H1 (cell line): ENCODE measurements at regions not wholly inside any gene's neighbourhood (a gene's known extent, or its start where the extent isn't known, plus 50 kb on each side); places are given as distances from the start of the nearest gene placed in this dataset.

Experiments used
- CTCF ChIA-PET: fragments of 300-600 bp; sonication (Branson Sonifier 250); formaldehyde crosslinking; loops from one replicate; lab custom pipeline; 2021; ENCODE audit not compliant: partially characterized antibody; lab: Charles Lee
- POLR2A ChIA-PET: fragments of 300-600 bp; sonication (Branson Sonifier 250); formaldehyde crosslinking; loops from one replicate; lab custom pipeline; 2021; ENCODE audit warnings: inconsistent platforms; ENCODE audit not compliant: partially characterized antibody; lab: Charles Lee
- DNase-seq, 2 experiments: peaks; one replicate each; pipeline versions ENCODE4 v3.0.0 to v3.0.0-alpha.2; 2010 to 2022; ENCODE audit warnings: low spot score in 2 of 2, low read depth in 1 of 2, mixed read lengths in 1 of 2
- FAIRE-seq: peaks from 2 replicates; lab custom pipeline; 2011; peaks lifted over from hg19 to GRCh38; lab: Jason Lieb, UNC
- H2AFZ ChIP-seq: 2 replicates; pipeline ENCODE4 v1.8.1; 2012; ENCODE audit warnings: low read length, inconsistent platforms
- H2AK5ac ChIP-seq: 2 replicates; pipeline ENCODE4 v1.6.1; 2013; ENCODE audit warnings: low read depth, low read length
- H2BK120ac ChIP-seq: replicated peaks from 2 replicates; pipeline ENCODE3; 2013; ENCODE audit warnings: low read depth, low read length, inconsistent platforms
- H2BK12ac ChIP-seq: 2 replicates; pipeline ENCODE4 v1.6.1; 2013; ENCODE audit warnings: low read depth, low read length
- H2BK15ac ChIP-seq: 2 replicates; pipeline ENCODE4 v1.6.1; 2013; ENCODE audit warnings: low read length
- H2BK20ac ChIP-seq: 2 replicates; pipeline ENCODE4 v1.6.1; 2013; ENCODE audit warnings: low read length
- H2BK5ac ChIP-seq: 2 replicates; pipeline ENCODE4 v1.6.1; 2013; ENCODE audit warnings: low read depth, low read length
- H3K14ac ChIP-seq: 2 replicates; pipeline ENCODE4 v1.6.1; 2013; ENCODE audit warnings: inconsistent platforms; ENCODE audit not compliant: insufficient read length
- H3K18ac ChIP-seq: 2 replicates; pipeline ENCODE4 v1.6.1; 2013; ENCODE audit warnings: low read length; ENCODE audit errors: extremely low read depth
- H3K23ac ChIP-seq: 2 replicates; pipeline ENCODE4 v1.6.1; 2013; ENCODE audit warnings: inconsistent platforms; ENCODE audit not compliant: insufficient read length
- H3K23me2 ChIP-seq: 2 replicates; pipeline ENCODE4 v1.6.1; 2013; ENCODE audit warnings: low read depth, low read length
- H3K27ac ChIP-seq: 2 replicates; pipeline ENCODE4 v1.6.1; 2011; ENCODE audit warnings: low read depth, low read length, inconsistent platforms
- H3K27me3 ChIP-seq, 4 experiments: replicated peaks in 1 of 4; 1 replicate in 1 of 4; 2 replicates in 3 of 4; pipeline versions ENCODE4 v1.6.1 to v1.8.1; 2011 to 2013; ENCODE audit warnings: low read length in 3 of 4, mild to moderate bottlenecking in 3 of 4, inconsistent platforms in 2 of 4, mixed read lengths in 2 of 4, moderate library complexity in 1 of 4; ENCODE audit not compliant: control insufficient read depth in 3 of 4, insufficient read depth in 3 of 4; ENCODE audit errors: extremely low read depth in 1 of 4
- H3K36me3 ChIP-seq, 4 experiments: 2 replicates each; pipeline versions ENCODE4 v1.6.1 to v1.8.1; 2011 to 2013; ENCODE audit warnings: mild to moderate bottlenecking in 4 of 4, low read length in 3 of 4, moderate library complexity in 2 of 4, control low read depth in 1 of 4, inconsistent platforms in 1 of 4; ENCODE audit not compliant: insufficient read depth in 4 of 4, control insufficient read depth in 2 of 4
- H3K4ac ChIP-seq: replicated peaks from 2 replicates; pipeline ENCODE3; 2013; ENCODE audit warnings: low read length, low read depth, mixed read lengths, inconsistent platforms; ENCODE audit not compliant: insufficient read length
- H3K4me1 ChIP-seq, 4 experiments: replicated peaks in 1 of 4; 1 replicate in 1 of 4; 2 replicates in 3 of 4; pipeline versions ENCODE4 v1.6.1 to v1.8.1; 2011 to 2013; ENCODE audit warnings: low read length in 3 of 4, inconsistent platforms in 2 of 4, mixed read lengths in 1 of 4; ENCODE audit not compliant: insufficient read depth in 4 of 4, control insufficient read depth in 3 of 4
- H3K4me2 ChIP-seq, 2 experiments: 2 replicates each; pipeline versions ENCODE4 v1.6.1 to v1.8.1; 2011 to 2013; ENCODE audit warnings: low read depth in 2 of 2, low read length in 2 of 2, control low read depth in 1 of 2, inconsistent platforms in 1 of 2, mild to moderate bottlenecking in 1 of 2; ENCODE audit not compliant: insufficient read depth in 1 of 2
- H3K4me3 ChIP-seq, 4 experiments: fragments of 200-600, 300-600 bp in 1 of 4; sonication (generic), shearing (Covaris generic), sonication (Bioruptor Twin) in 1 of 4; 2 replicates each; pipeline versions ENCODE4 v1.5.1 to v1.8.1; 2011 to 2016; ENCODE audit warnings: low read length in 4 of 4, low read depth in 3 of 4, control low read depth in 2 of 4, inconsistent platforms in 2 of 4, mild to moderate bottlenecking in 2 of 4, mixed read lengths in 1 of 4, moderate library complexity in 1 of 4; ENCODE audit not compliant: insufficient read depth in 2 of 4; ENCODE audit errors: extremely low read depth in 1 of 4
- H3K56ac ChIP-seq: replicated peaks from 2 replicates; pipeline ENCODE3; 2013; ENCODE audit warnings: low read depth, mild to moderate bottlenecking, mixed read lengths, low read length, inconsistent platforms; ENCODE audit not compliant: insufficient read length
- H3K79me1 ChIP-seq: 2 replicates; pipeline ENCODE4 v1.6.1; 2013; ENCODE audit warnings: low read depth, low read length, control low read depth
- H3K79me2 ChIP-seq, 2 experiments: 2 replicates each; pipeline versions ENCODE4 v1.6.1 to v1.8.1; 2012 to 2013; ENCODE audit warnings: low read length in 2 of 2, mild to moderate bottlenecking in 2 of 2, inconsistent platforms in 1 of 2; ENCODE audit not compliant: insufficient read depth in 2 of 2, control insufficient read depth in 1 of 2
- H3K9ac ChIP-seq, 4 experiments: replicated peaks in 1 of 4; 1 replicate in 1 of 4; 2 replicates in 3 of 4; pipeline versions ENCODE4 v1.6.1 to v1.8.1; 2011 to 2013; ENCODE audit warnings: low read depth in 3 of 4, low read length in 3 of 4, control low read depth in 2 of 4, mild to moderate bottlenecking in 2 of 4, moderate library complexity in 2 of 4, inconsistent platforms in 1 of 4; ENCODE audit errors: extremely low read depth in 1 of 4
- H3K9me3 ChIP-seq, 2 experiments: 2 replicates each; pipeline versions ENCODE4 v1.6.1 to v1.8.1; 2012 to 2013; ENCODE audit warnings: mild to moderate bottlenecking in 2 of 2, moderate library complexity in 2 of 2, control low read depth in 1 of 2, inconsistent platforms in 1 of 2, low read depth in 1 of 2, low read length in 1 of 2, mixed read lengths in 1 of 2; ENCODE audit not compliant: insufficient read depth in 2 of 2
- H4K20me1 ChIP-seq, 2 experiments: replicated peaks in 1 of 2; 2 replicates each; pipeline versions ENCODE3 to v1.8.1; 2011 to 2013; ENCODE audit warnings: inconsistent platforms in 2 of 2, low read length in 2 of 2, mild to moderate bottlenecking in 1 of 2; ENCODE audit not compliant: insufficient read depth in 2 of 2, control insufficient read depth in 1 of 2
- H4K5ac ChIP-seq: 2 replicates; pipeline ENCODE4 v1.6.1; 2013; ENCODE audit warnings: low read length, low read depth, mixed read lengths, inconsistent platforms; ENCODE audit not compliant: insufficient read length
- H4K8ac ChIP-seq: 2 replicates; pipeline ENCODE4 v1.8.0; 2013; ENCODE audit warnings: mild to moderate bottlenecking, moderate library complexity, low read length, inconsistent platforms; ENCODE audit not compliant: insufficient read depth; ENCODE audit errors: extremely low read depth
- H4K91ac ChIP-seq: replicated peaks from 2 replicates; pipeline ENCODE3; 2013; ENCODE audit warnings: low read length, mixed read lengths, inconsistent platforms; ENCODE audit not compliant: insufficient read length
- CHD7 ChIP-seq: fragments of 300-600 bp; sonication (generic); IDR thresholded peaks from 2 replicates; pipeline ENCODE4 v1.7.1; 2012; ENCODE audit warnings: low read length, moderate library complexity, mild to moderate bottlenecking, inconsistent platforms; ENCODE audit not compliant: insufficient replicate concordance
- WGBS, 2 experiments: shearing (Covaris generic) in 1 of 2; methylation state at CpG; one replicate each; pipeline versions ENCODE4 v1.1.6 to v1.1.7; 2013 to 2015; ENCODE audit warnings: low lambda C conversion rate in 2 of 2, mixed read lengths in 2 of 2, inconsistent platforms in 1 of 2, low coverage in 1 of 2, missing lambda C conversion rate in 1 of 2; ENCODE audit not compliant: insufficient replicate concordance in 2 of 2, insufficient coverage in 1 of 2, insufficient read length in 1 of 2; ENCODE audit errors: extremely low coverage in 1 of 2, missing lambda C conversion rate in 1 of 2; 5-methylcytosine and 5-hydroxymethylcytosine counted together

DNA sequence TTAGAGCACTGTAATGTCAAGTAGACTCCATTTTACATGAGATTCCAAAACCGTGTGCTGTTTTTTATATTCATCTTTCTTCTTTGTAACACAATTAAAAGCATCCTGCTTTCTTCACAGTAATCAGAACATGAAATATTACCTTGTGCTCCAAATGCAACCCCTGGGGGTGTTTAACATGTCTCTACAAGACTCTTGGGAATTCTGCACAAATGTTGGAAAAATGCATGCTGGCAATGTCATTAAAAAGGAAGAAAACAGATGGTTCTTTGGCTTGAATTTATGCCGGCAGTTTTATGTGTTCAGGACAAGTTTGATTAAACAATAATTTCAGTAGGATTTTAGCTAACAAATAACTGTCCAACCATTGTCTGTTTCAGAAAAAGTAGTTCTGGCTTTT lies 159.1 kb downstream of the LIG4 start:
- H3K27me3 ChIP-seq: no peaks in the 10 kb centered on the region
- H2BK5ac ChIP-seq: no peak overlapping the region
- no peak overlapping the region for H3K4me2 ChIP-seq
- ChIA-PET CTCF (no interaction called here), POLR2A (no interaction called here)
- no peak overlapping the region for H4K5ac ChIP-seq
- H3K27ac ChIP-seq: no peak overlapping the region
- H3K9ac ChIP-seq: no peak overlapping the region
- H3K4ac ChIP-seq: no peak overlapping the region
- FAIRE-seq (no peak), DNase-seq (no peak)
- no peaks in the 10 kb centered on the region for H3K9me3 ChIP-seq
- H3K18ac ChIP-seq: no peak overlapping the region
- no peak overlapping the region for H2AFZ ChIP-seq
- H2AK5ac ChIP-seq: no peak overlapping the region
- no peak overlapping the region for H3K14ac ChIP-seq
- no peaks in the 10 kb centered on the region for H3K36me3 ChIP-seq
- H4K8ac ChIP-seq: no peak overlapping the region
- H3K23ac ChIP-seq: no peak overlapping the region
- WGBS, 2 experiments: 95% methylated on average over 2 of the region's 2 CpGs; no CpG with 5 or more reads in 1 of the 2 experiments
- H3K4me3 ChIP-seq: no peak overlapping the region
- H3K79me2 ChIP-seq: no peaks in the 10 kb centered on the region
- no peak overlapping the region for H3K56ac ChIP-seq
- no peaks in the 10 kb centered on the region for H3K23me2 ChIP-seq
- no peak overlapping the region for H2BK15ac ChIP-seq
- H2BK120ac ChIP-seq: no peak overlapping the region
- no peaks in the 10 kb centered on the region for H3K79me1 ChIP-seq
- no peaks in the 10 kb centered on the region for H4K20me1 ChIP-seq
- peaks cover 0 to 6% (median 4%) of the 10 kb centered on the region in 4 experiments; a peak in 5 of 7 replicates for H3K4me1 ChIP-seq
- H2BK20ac ChIP-seq: no peak overlapping the region
- no peak overlapping the region for H4K91ac ChIP-seq
- no peak overlapping the region for H2BK12ac ChIP-seq
- TF ChIP-seq CHD7: no peak
